HUES64 (cell line): ENCODE measurements at regions not wholly inside any gene's neighbourhood (a gene's known extent, or its start where the extent isn't known, plus 50 kb on each side); places are given as distances from the start of the nearest gene placed in this dataset.
A peak's percentile ranks its signal among the peaks of the same experiment; 100 is the strongest.
"Not testable (repeated sequence)": the region's sequence is repeated elsewhere in the genome, so short reads cannot be mapped to it uniquely, and the experiment has no call there.

ENCODE experiments used
- H3K27ac ChIP-seq: 2 replicates; pipeline ENCODE4 v1.7.0; 2013; ENCODE audit warnings: low read depth, low read length, inconsistent platforms
- H3K27me3 ChIP-seq: 2 replicates; pipeline ENCODE4 v1.6.1; 2013; ENCODE audit warnings: mild to moderate bottlenecking, low read length; ENCODE audit not compliant: insufficient read depth
- H3K36me3 ChIP-seq: 2 replicates; pipeline ENCODE4 v1.6.1; 2013; ENCODE audit warnings: mild to moderate bottlenecking, low read length; ENCODE audit not compliant: insufficient read depth
- H3K4me1 ChIP-seq: 2 replicates; pipeline ENCODE4 v1.6.1; 2013; ENCODE audit warnings: mild to moderate bottlenecking, low read length, moderate library complexity; ENCODE audit not compliant: insufficient read depth
- H3K4me3 ChIP-seq: 2 replicates; pipeline ENCODE4 v1.5.1; 2013; ENCODE audit warnings: mild to moderate bottlenecking, low read length, moderate library complexity
- H3K9ac ChIP-seq: 2 replicates; pipeline ENCODE4 v1.6.1; 2013; ENCODE audit warnings: mild to moderate bottlenecking, low read depth, low read length
- H3K9me3 ChIP-seq: 2 replicates; pipeline ENCODE4 v1.6.1; 2013; ENCODE audit warnings: low read depth, low read length; ENCODE audit not compliant: insufficient read depth
- WGBS: fragments of 150-250, 120-280 bp; methylation state at CpG from one replicate; pipeline ENCODE4 v1.1.7; 2013; ENCODE audit warnings: missing lambda C conversion rate; 5-methylcytosine and 5-hydroxymethylcytosine counted together

DNA sequence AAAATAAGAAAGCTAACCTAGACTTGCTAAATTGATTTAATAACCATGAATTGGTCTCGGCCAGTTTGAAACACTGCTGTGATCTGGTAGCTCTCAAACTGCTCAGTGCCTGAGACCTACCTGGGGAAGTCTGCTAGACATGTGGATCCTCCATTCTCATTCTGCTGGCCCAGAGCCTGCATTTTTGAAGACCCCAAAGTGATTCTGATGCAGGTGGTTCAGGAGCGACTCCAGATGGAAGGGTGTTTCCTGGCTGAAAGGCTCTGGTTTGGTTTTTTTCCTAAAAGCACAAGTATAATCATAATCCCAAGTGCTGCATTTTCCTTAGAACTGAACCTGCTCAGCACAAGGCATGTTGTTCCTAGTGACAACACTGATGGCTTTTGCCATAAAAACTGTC, 159.5 kb downstream of the ZNF664 start:
- H3K4me3 ChIP-seq = no peak overlapping the region
- H3K27ac ChIP-seq = no peak overlapping the region
- no peak overlapping the region for H3K9ac ChIP-seq
- WGBS = 85% methylated on average over 2 of the region's 2 CpGs
- H3K36me3 ChIP-seq = no peaks in the 10 kb centered on the region
- no peaks in the 10 kb centered on the region for H3K27me3 ChIP-seq
- peaks cover 5% of the 10 kb centered on the region for H3K9me3 ChIP-seq
- H3K4me1 ChIP-seq = peaks cover 20% of the 10 kb centered on the region

DNA sequence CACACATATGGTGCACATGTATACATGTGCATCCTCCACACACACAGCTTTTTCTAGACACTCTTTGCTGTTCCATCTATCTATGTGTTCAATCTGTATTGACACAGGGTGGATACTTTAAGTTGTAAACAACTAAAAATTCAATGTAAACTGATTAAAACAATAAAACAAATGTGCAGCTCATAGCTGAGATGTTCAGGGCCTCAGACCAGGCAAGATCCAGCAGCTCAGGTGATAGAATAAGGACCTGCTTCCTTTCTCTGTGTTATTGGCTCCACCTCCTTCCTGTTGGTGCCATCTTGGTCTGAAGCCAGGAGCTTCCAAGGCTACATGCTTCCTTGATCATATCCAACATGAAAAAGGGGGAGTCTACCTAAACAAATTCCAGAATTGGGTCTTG, 158.1 kb upstream of the RFLNA start:
- Histone ChIP-seq H3K9me3 (peaks cover 5% of the 10 kb centered on the region), H3K4me1 (peaks cover 20% of the 10 kb centered on the region), H3K27me3 (no peaks in the 10 kb centered on the region), H3K27ac (no peak overlapping the region), H3K4me3 (no peak overlapping the region), H3K36me3 (no peaks in the 10 kb centered on the region), H3K9ac (no peak overlapping the region)

DNA sequence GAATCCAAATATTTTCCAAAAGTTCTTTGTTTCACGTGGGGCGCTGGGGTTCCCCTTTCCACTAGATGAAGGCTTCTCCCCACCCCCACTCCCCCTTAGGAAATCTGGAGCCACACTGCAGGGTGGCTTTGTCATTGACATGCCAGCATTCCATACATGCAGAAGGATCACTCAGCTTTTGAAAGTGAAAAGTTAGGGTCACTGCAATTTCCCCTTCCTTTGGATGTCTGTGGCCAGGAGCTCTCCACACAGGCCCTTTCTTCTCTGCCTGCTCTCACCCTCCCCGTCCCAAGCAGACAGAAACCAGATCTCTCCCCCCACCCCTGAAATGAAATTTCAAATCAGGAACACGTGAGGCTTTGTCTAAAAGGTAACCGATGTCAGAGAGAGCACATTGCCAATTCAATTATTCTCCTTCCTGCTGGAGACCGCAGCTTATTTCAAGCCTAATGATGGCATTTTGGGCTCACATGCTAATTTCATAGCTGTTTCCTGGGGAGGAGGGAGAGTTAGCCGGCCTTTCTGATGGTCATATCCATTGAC, 153.9 kb upstream of the RFLNA start:
- Histone ChIP-seq H3K4me1 (peaks cover 27% of the 10 kb centered on the region), H3K9ac (peak overlapping the region; percentile 35), H3K27me3 (no peaks in the 10 kb centered on the region), H3K27ac (peak overlapping the region; percentile 94), H3K4me3 (no peak overlapping the region), H3K9me3 (peaks cover 23% of the 10 kb centered on the region), H3K36me3 (no peaks in the 10 kb centered on the region)
- WGBS = 15% methylated on average over 7 of the region's 7 CpGs

DNA sequence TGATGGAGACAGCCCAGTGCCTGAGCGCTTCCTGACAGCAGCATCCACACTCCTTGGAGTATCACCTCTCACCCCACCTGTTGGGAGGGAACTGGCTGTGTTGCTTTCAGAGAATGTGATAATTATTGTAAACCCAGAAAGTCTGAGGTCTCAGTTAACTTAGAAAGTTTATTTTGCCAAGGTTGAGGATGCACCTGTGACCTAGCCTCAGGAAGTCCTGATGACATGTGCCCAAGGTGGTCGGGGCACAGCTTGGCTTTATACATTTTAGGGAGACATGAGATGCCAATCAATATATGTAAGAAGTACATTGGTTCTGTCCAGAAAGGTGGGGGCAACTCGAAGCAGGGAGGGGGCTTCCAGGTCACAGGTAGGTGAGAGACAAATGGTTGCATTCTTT, 153.3 kb upstream of the RFLNA start:
- 65% methylated on average over 3 of the region's 3 CpGs for WGBS
- Histone ChIP-seq H3K9me3 (peaks cover 23% of the 10 kb centered on the region), H3K27ac (peak overlapping the region; percentile 94), H3K9ac (peak overlapping the region; percentile 35), H3K4me1 (peaks cover 27% of the 10 kb centered on the region)
- H3K4me3 ChIP-seq, H3K27me3 ChIP-seq, H3K36me3 ChIP-seq: not testable (repeated sequence)

DNA sequence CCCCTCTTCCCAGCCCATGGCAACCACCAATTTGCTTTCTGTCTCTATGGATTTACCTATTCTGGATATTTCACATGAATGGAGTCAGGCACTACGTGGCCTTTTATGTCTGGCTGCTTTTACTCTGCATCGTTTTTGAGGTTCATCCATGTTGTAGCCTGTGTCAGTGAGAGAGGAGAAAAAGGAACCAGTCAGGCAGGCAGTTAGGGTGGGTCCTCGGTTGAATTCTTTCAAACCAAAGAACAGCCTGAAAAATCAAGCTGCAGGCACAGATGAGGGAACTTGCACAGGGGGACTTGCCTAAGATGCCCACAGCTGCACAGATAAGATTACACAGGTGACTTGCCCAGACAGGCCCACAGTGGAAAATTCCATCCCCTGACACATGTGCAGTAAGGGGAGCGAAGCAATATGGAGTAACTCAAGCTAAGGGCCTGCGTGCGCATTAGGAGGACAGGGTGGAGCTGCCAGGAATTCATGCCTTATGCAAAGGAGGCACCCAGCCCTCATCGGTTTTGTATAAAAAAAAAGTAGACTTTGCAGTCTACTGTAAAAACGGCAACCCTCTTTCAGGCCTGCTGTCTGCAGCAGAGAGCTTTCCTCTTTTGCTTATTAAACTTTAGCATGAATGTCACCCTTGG, 152.4 kb upstream of the RFLNA start:
- H3K9ac ChIP-seq = no peak overlapping the region
- peaks cover 17% of the 10 kb centered on the region for H3K9me3 ChIP-seq
- peak overlapping the region; percentile 94 for H3K27ac ChIP-seq
- H3K27me3 ChIP-seq = no peaks in the 10 kb centered on the region
- H3K4me1 ChIP-seq = peaks cover 30% of the 10 kb centered on the region
- H3K36me3 ChIP-seq = no peaks in the 10 kb centered on the region
- no peak overlapping the region for H3K4me3 ChIP-seq
- 93% methylated on average over 8 of the region's 8 CpGs for WGBS

DNA sequence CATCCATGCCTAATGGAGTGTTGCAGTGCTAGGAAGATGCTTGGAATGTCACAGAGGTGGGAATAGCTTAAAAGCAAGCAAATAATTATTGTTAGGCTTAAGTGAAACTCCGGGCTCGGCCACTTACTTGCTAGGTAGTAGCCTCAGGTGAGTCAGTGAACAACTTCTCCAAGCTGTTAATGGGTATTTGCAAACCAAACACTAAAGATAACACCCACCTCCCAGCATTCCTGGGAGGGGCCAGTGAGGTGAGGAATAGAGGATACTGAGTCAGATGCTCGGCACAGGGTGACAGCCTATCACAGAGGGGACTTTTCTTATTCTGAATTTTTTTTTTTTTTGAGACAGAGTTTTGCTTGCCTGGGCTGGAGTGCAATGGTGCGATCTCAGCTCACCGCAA, 151.2 kb upstream of the RFLNA start:
- no peak overlapping the region for H3K27ac ChIP-seq
- 97% methylated on average over 5 of the region's 5 CpGs for whole genome bisulfite sequencing
- no peaks in the 10 kb centered on the region for H3K27me3 ChIP-seq
- H3K4me1 ChIP-seq = peaks cover 37% of the 10 kb centered on the region
- H3K4me3 ChIP-seq = no peak overlapping the region
- no peaks in the 10 kb centered on the region for H3K36me3 ChIP-seq
- H3K9ac ChIP-seq = no peak overlapping the region
- H3K9me3 ChIP-seq = peaks cover 17% of the 10 kb centered on the region

DNA sequence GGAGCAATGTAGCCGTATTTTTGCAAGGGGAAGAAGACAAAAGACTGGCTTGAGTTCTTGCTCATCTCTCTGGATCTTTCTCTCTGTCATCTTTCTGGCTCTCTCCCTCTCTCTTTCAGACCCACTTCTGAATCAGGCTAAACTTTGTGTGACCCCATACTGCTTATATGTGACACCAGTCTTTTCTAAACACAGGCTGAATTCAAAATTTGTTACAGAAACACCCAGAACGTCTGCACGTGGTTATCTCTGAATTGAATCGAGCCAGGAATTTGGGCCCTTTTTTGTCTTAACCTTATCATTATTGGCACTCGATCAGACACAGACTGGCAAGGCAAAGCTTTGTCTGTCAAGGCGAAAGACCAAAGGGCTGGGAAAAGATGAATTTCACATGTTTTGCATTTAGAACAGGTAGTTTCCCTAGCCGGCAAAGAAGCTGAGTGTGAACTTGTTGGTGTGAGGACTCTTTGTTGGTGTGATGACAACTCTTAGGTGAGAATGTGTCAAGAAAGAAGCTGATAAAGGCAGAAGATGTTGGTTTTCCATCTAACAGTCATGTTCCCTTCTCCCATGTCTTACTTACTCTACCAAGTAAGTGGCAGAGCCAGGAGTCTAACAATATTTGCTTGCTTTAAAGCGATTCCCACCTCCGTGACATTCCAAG, 150.2 kb upstream of the RFLNA start:
- H3K27ac ChIP-seq = peak overlapping the region; percentile 82; the same call in 1 of the 2 replicates
- peaks cover 41% of the 10 kb centered on the region for H3K4me1 ChIP-seq
- H3K27me3 ChIP-seq = no peaks in the 10 kb centered on the region
- WGBS = 95% methylated on average over 9 of the region's 9 CpGs
- H3K9me3 ChIP-seq = peaks cover 17% of the 10 kb centered on the region
- H3K4me3 ChIP-seq = no peak overlapping the region
- no peaks in the 10 kb centered on the region for H3K36me3 ChIP-seq
- H3K9ac ChIP-seq = no peak overlapping the region

DNA sequence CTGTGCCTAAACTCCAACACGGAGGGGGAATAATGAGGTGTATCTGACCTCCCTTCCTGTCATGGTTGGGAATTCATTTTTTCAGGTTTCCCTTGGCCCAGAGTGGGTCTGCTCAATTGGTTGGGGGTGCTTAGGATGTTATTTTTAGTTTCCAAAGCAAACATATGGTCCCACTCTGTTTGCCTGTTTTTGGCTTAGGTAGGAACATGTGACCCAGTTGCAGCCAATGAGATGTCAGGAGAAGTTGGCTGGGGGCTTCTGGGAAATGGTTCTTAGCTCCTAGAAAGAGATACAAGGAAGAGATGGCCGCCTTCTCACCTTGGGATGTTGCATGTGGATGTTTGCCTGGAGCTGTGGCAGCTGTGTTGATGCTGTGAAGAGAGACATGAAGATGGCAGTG, 147.9 kb upstream of the RFLNA start:
- Histone ChIP-seq H3K4me1 (peaks cover 26% of the 10 kb centered on the region), H3K9me3 (peaks cover 21% of the 10 kb centered on the region), H3K27ac (no peak overlapping the region), H3K9ac (no peak overlapping the region), H3K4me3 (no peak overlapping the region), H3K36me3 (no peaks in the 10 kb centered on the region), H3K27me3 (no peaks in the 10 kb centered on the region)
- 93% methylated on average over 2 of the region's 2 CpGs for WGBS

DNA sequence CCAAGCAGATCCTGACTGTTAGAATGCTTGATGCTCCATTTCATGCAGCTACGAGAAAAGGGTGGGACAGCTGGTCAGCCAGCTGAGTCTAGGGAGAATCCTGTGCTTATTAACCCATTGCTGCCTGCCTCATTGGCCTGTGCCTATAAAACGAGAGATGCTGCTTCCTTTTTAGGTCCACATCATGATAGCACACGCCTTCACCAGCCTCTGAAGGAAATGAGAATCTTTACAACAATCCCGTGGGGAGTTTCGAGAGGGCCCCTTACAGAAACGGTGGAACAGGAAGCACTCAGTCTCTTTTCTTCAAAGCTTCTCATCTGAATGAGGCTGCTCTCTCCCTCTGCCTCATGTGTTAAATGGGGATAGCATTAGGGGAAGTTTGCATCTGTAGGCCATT, 147.3 kb upstream of the RFLNA start:
- Histone ChIP-seq H3K9me3 (peaks cover 17% of the 10 kb centered on the region), H3K9ac (no peak overlapping the region), H3K27ac (peak overlapping the region; percentile 40; the same call in 1 of the 2 replicates), H3K27me3 (no peaks in the 10 kb centered on the region), H3K4me1 (peaks cover 20% of the 10 kb centered on the region), H3K4me3 (no peak overlapping the region), H3K36me3 (no peaks in the 10 kb centered on the region)
- 72% methylated on average over 6 of the region's 6 CpGs for WGBS

DNA sequence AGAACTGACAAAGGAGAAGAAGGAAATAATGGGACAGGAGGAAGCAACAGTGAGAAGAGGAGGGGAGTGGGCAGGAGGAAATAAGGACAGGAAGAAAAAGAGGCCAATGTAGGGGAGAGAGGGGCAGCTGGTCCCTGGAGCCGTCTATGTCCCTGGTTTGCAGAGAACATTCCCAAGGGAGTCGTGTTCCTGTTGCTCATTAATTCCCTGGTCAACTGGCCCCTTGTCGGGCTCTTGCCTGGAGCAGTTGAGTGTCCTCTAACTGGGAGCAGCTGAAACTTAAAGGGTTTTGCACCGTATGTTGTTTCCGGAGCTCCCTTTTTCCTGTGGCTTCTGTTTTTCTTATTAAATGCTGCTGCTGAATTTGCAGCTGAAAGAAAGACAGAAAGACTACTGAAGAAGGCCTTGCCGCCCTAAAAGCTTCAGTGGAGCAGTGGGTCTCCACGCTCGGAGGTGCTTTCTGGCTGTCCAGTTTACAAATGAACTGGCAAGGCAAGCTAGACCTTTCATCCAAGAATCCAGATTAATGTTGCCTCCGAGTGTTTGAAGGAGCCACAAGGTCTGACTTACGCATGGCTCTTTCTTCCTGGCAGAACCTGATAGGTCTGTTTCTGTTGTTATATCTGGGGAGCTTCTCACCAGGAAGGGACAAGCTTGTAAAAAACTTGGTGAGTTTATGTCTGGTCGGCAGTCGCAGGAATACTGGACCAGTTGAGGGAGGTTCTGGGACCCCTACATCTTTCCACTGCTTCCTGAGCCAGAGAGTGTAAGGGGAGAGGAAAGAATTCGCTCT, 146.2 kb upstream of the RFLNA start:
- no peaks in the 10 kb centered on the region for H3K36me3 ChIP-seq
- H3K27ac ChIP-seq = peak overlapping the region; percentile 56
- H3K27me3 ChIP-seq = no peaks in the 10 kb centered on the region
- no peak overlapping the region for H3K4me3 ChIP-seq
- no peak overlapping the region for H3K9ac ChIP-seq
- 72% methylated on average over 13 of the region's 13 CpGs for WGBS
- peaks cover 19% of the 10 kb centered on the region for H3K4me1 ChIP-seq
- H3K9me3 ChIP-seq = peaks cover 11% of the 10 kb centered on the region

DNA sequence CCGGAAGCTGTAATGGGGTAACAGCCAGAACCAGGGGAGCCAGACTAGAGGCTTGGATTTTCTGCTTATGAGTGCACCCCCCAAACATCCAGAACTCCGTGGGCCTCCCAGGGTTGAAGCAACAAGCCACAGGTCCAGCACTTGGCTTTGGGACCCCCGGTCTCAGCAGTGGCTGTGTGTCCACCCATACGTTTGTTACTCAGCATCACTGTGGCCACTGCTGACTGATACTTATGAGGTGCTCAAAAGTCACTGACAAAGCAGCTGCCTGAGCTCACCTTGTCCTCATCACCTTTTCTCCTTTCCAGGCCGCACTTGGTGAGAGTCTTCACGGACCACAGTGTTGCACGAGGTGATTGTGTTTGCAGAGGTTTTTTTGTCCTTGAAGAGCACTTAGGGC, 145.6 kb upstream of the RFLNA start:
- no peaks in the 10 kb centered on the region for H3K36me3 ChIP-seq
- 97% methylated on average over 7 of the region's 7 CpGs for WGBS
- H3K9ac ChIP-seq = no peak overlapping the region
- H3K9me3 ChIP-seq = peaks cover 10% of the 10 kb centered on the region
- no peak overlapping the region for H3K27ac ChIP-seq
- no peaks in the 10 kb centered on the region for H3K27me3 ChIP-seq
- no peak overlapping the region for H3K4me3 ChIP-seq
- peaks cover 19% of the 10 kb centered on the region for H3K4me1 ChIP-seq
